Panc1 (cell line): ENCODE measurements at regions not wholly inside any gene's neighbourhood (a gene's known extent, or its start where the extent isn't known, plus 50 kb on each side); places are given as distances from the start of the nearest gene placed in this dataset.
A peak's percentile ranks its signal among the peaks of the same experiment; 100 is the strongest.

Source experiments
- ATAC-seq: fragments of 200-7000 bp; cut with Tn5 transposase; 2 replicates; pipeline ENCODE4 v1.9.1; 2020; ENCODE audit warnings: mild to moderate bottlenecking, moderate library complexity
- BruUV-seq: library from RNA; stranded (reverse); fragments of 400-500 nt; replicated peaks from 2 replicates; lab custom pipeline; 2021; lab: Mats Ljungman, UMichigan
- CTCF ChIA-PET: fragments of 300-600 bp; sonication (Branson Sonifier 250); formaldehyde crosslinking; loops from one replicate; lab custom pipeline; 2022; ENCODE audit warnings: antibody characterized with exemption; lab: Charles Lee
- POLR2A ChIA-PET: fragments of 300-600 bp; sonication (Branson Sonifier 250); formaldehyde crosslinking; loops from one replicate; lab custom pipeline; 2022; ENCODE audit warnings: antibody characterized with exemption; lab: Charles Lee
- DNase-seq: peaks from one replicate; pipeline ENCODE4 v3.0.0-alpha.2; 2010; ENCODE audit warnings: low read depth, low spot score
- H3K27ac ChIP-seq: 2 replicates; pipeline ENCODE4 v1.5.1; 2011; ENCODE audit warnings: mild to moderate bottlenecking, low read length, inconsistent platforms
- H3K27me3 ChIP-seq: fragments of 200-500 bp; sonication (Bioruptor generic); 2 replicates; pipeline ENCODE4 v1.6.0; 2014; ENCODE audit warnings: low read length, inconsistent platforms; ENCODE audit not compliant: control insufficient read depth, insufficient read depth
- H3K36me3 ChIP-seq: fragments of 200-500 bp; sonication (Bioruptor generic); 2 replicates; pipeline ENCODE4 v1.5.1; 2014; ENCODE audit warnings: inconsistent platforms, mild to moderate bottlenecking, low read length, moderate library complexity; ENCODE audit not compliant: control insufficient read depth, insufficient read depth
- H3K4me1 ChIP-seq: 2 replicates; pipeline ENCODE4 v1.5.1; 2011; ENCODE audit warnings: inconsistent platforms, mild to moderate bottlenecking, low read length, moderate library complexity; ENCODE audit not compliant: control insufficient read depth, insufficient read depth
- H3K4me3 ChIP-seq, 2 experiments: 2 replicates each; pipeline ENCODE4 v1.5.1; 2011 to 2012; ENCODE audit warnings: low read depth in 2 of 2, low read length in 2 of 2, mild to moderate bottlenecking in 2 of 2, inconsistent platforms in 1 of 2, moderate library complexity in 1 of 2
- H3K9me3 ChIP-seq: fragments of 200-500 bp; sonication (Bioruptor generic); 2 replicates; pipeline ENCODE4 v1.5.1; 2014; ENCODE audit warnings: low read depth, mild to moderate bottlenecking, inconsistent platforms, low read length, moderate library complexity; ENCODE audit not compliant: control insufficient read depth, insufficient read depth
- POLR2AphosphoS5 ChIP-seq: IDR thresholded peaks from 2 replicates; pipeline ENCODE4 v1.6.1; 2012; ENCODE audit warnings: mild to moderate bottlenecking, low read depth, low read length, moderate library complexity
- SIN3A ChIP-seq: IDR thresholded peaks from 2 replicates; pipeline ENCODE4 v1.6.1; 2012; ENCODE audit warnings: low read depth, mild to moderate bottlenecking, low read length, moderate library complexity, borderline replicate concordance; ENCODE audit not compliant: insufficient read depth
- TCF7L2 ChIP-seq: IDR thresholded peaks from 2 replicates; pipeline ENCODE4 v1.6.1; 2011; ENCODE audit warnings: mild to moderate bottlenecking, low read depth, low read length, inconsistent platforms
- in situ Hi-C: cut with HindIII; loops from 2 replicates; pipeline ENCODE4 v1.10.0; 2016; ENCODE audit warnings: low sequenced_read_pairs, low pct_unique_long_range_greater_than_20kb
- intact Hi-C: fragments of 100-400 bp; cut with micrococcal nuclease; formaldehyde crosslinking; loops from one replicate; pipeline ENCODE4 v1.10.0; 2022; ENCODE audit not compliant: unreplicated experiment
- TF ChIP-seq, protein P1 (sequence below): fragments of 450-650 bp; IDR thresholded peaks from 2 replicates; pipeline ENCODE4 v1.5.1; 2017; ENCODE audit warnings: mild to moderate bottlenecking
- TF ChIP-seq, protein P2 (sequence below), 2 experiments: IDR thresholded peaks; 2 replicates each; pipeline ENCODE4 v1.6.1; 2011 to 2012; ENCODE audit warnings: low read depth in 2 of 2, control low read depth in 1 of 2, low read length in 1 of 2, mild to moderate bottlenecking in 1 of 2, moderate library complexity in 1 of 2; ENCODE audit not compliant: insufficient read depth in 1 of 2

DNA sequence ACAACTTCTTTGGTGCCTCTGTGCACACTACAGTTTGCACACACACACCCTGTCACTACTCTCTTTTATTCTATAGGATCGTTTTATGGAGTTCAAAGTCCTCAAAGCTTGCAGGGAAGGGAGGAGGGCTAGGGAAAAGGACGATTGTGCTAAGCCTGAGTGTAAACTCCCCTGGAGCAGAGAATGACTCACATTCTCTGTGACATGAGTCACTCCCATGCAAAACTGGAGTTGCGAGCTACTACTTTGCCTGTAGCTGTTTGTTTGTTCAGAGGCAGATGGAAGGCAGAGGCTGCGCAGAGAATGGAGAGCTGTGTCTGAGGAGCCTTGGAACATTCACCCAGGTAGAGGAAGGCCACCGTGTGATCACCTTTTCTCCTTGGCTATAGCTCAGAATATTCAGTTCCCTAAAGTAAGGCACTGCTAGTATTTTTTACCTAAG lies 80.5 kb upstream of the MBNL2 start:
- no peaks in the 10 kb centered on the region for H3K9me3 ChIP-seq
- ATAC-seq (peak; percentile 98), DNase-seq (peak; percentile 69)
- H3K4me1 ChIP-seq: peaks cover 48% of the 10 kb centered on the region
- in situ Hi-C loops (no loop called here), intact Hi-C loops (no loop called here)
- TF ChIP-seq SIN3A: 0 out of 2 replicates have a peak, but pooled peaks have one; percentile 54
- TF ChIP-seq POLR2AphosphoS5: peak; percentile 88
- TF ChIP-seq TCF7L2: peak; percentile 66; the same call in 1 of the 2 replicates
- TF ChIP-seq, protein P1, sequence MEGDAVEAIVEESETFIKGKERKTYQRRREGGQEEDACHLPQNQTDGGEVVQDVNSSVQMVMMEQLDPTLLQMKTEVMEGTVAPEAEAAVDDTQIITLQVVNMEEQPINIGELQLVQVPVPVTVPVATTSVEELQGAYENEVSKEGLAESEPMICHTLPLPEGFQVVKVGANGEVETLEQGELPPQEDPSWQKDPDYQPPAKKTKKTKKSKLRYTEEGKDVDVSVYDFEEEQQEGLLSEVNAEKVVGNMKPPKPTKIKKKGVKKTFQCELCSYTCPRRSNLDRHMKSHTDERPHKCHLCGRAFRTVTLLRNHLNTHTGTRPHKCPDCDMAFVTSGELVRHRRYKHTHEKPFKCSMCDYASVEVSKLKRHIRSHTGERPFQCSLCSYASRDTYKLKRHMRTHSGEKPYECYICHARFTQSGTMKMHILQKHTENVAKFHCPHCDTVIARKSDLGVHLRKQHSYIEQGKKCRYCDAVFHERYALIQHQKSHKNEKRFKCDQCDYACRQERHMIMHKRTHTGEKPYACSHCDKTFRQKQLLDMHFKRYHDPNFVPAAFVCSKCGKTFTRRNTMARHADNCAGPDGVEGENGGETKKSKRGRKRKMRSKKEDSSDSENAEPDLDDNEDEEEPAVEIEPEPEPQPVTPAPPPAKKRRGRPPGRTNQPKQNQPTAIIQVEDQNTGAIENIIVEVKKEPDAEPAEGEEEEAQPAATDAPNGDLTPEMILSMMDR: no peak
- TF ChIP-seq, protein P2, sequence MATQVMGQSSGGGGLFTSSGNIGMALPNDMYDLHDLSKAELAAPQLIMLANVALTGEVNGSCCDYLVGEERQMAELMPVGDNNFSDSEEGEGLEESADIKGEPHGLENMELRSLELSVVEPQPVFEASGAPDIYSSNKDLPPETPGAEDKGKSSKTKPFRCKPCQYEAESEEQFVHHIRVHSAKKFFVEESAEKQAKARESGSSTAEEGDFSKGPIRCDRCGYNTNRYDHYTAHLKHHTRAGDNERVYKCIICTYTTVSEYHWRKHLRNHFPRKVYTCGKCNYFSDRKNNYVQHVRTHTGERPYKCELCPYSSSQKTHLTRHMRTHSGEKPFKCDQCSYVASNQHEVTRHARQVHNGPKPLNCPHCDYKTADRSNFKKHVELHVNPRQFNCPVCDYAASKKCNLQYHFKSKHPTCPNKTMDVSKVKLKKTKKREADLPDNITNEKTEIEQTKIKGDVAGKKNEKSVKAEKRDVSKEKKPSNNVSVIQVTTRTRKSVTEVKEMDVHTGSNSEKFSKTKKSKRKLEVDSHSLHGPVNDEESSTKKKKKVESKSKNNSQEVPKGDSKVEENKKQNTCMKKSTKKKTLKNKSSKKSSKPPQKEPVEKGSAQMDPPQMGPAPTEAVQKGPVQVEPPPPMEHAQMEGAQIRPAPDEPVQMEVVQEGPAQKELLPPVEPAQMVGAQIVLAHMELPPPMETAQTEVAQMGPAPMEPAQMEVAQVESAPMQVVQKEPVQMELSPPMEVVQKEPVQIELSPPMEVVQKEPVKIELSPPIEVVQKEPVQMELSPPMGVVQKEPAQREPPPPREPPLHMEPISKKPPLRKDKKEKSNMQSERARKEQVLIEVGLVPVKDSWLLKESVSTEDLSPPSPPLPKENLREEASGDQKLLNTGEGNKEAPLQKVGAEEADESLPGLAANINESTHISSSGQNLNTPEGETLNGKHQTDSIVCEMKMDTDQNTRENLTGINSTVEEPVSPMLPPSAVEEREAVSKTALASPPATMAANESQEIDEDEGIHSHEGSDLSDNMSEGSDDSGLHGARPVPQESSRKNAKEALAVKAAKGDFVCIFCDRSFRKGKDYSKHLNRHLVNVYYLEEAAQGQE (IDR thresholded peaks at IDR 0.05; ENCODE audit: insufficient read depth in 1 of 2, low read depth in 2 of 2, low read length in 1 of 2): no peak
- peak overlapping the region; percentile 97 for H3K27ac ChIP-seq
- peaks cover 4% of the 10 kb centered on the region; the same call in 1 of the 2 replicates for H3K36me3 ChIP-seq
- BruUV-seq: no TSS peak
- ChIA-PET POLR2A (interaction anchor here (0.7 to 2.1 kb wide), 6 partner anchors 9 to 84 kb away, joined by 3 to 11 read pairs (median 4); partner anchors contain the start of gene MBNL2), CTCF (interaction anchor here (1.6 kb wide), 1 partner anchor 32 kb away, joined by 7 read pairs; no protein-coding TSS in a partner anchor)
- H3K4me3 ChIP-seq: peak overlapping the region; percentile 35 to 44
- no peaks in the 10 kb centered on the region for H3K27me3 ChIP-seq

DNA sequence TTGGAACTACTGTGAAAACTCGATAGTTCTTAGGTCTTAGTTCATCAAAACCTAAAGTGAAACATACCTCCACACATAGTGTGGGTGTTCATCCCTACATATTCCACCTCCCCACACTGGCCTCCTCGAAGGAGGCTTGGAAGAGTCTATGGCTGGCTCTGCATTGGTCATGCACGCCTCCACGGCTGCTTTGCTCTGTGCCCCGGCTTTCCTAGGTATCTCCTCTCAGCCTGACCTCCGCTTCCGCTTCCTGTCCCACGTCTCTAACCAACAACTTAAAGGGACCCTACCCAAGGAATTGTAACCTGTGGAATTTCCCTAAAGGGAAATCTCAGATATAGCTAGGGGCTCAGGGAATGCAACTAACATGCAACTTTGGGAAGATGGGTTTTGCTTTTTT lies 79.7 kb upstream of the MBNL2 start:
- Histone ChIP-seq H3K4me3 (peak overlapping the region; percentile 35 to 44), H3K4me1 (peaks cover 45% of the 10 kb centered on the region), H3K36me3 (peaks cover 4% of the 10 kb centered on the region; the same call in 1 of the 2 replicates), H3K27ac (peak overlapping the region; percentile 97), H3K27me3 (no peaks in the 10 kb centered on the region), H3K9me3 (no peaks in the 10 kb centered on the region)
- intact Hi-C loops (no loop called here), in situ Hi-C loops (no loop called here)
- DNase-seq (no peak), ATAC-seq (peak; percentile 79)
- TF ChIP-seq SIN3A (no peak), TCF7L2 (no peak), POLR2AphosphoS5 (peak; percentile 75)
- TF ChIP-seq, protein P1: no peak
- TF ChIP-seq, protein P2 (IDR thresholded peaks at IDR 0.05; ENCODE audit: insufficient read depth in 1 of 2, low read depth in 2 of 2, low read length in 1 of 2): no peak
- TSS peak; percentile 85 for BruUV-seq
- CTCF ChIA-PET: no interaction called here
- POLR2A ChIA-PET: interaction anchor here (0.7 to 2.1 kb wide), 3 partner anchors 27 to 80 kb away, joined by 3 to 11 read pairs (median 5); partner anchors contain the start of gene MBNL2
